ENCODE measurements at regions not wholly inside any gene's neighbourhood (a gene's known extent, or its start where the extent isn't known, plus 50 kb on each side); places are given as distances from the start of the nearest gene placed in this dataset.

DNA sequence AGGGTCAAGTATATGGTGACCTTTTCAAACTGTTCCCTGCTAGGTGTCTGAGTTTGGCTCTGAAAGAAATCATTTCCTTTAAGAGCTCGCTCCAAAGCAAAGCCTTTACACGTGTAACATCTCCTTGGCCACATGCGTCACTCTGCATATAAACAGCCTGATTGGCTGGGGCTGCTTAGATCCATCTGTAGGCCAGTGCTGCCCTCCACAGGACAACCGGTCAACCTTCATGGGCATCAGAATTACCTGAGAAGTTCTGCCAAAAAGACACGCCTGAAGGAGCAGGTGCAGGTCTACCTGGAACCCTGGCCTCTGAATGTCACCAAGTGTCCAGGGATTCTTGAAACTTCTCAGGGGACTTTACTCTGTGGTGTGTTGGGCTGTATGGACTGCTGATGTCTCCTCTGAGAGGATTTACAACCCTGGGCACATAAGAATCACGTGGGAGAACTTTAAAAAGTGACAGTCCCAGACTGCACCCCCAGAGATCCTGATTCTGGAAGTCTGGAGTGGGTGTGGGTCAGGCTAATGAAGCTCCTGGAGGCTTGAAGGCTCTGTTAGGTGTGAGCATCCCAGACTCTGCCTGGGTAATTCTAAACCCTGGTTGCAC is 497.6 kb downstream of the GADD45G start:
- intact Hi-C loops (cut with DNase I), result loop anchor here (5.0 kb wide), 1 partner anchor 505 kb away; no protein-coding TSS in a partner anchor
- Histone ChIP-seq H3K27me3 (ENCODE audit: low read depth) (no peaks in the 10 kb centered on the region), H3K4me3 (no peak overlapping the region), H3K9me3 (no peaks in the 10 kb centered on the region), H3K4me1 (peaks cover 18% of the 10 kb centered on the region), H3K27ac (no peak overlapping the region), H3K36me3 (no peaks in the 10 kb centered on the region)
- TF ChIP-seq, protein P1, sequence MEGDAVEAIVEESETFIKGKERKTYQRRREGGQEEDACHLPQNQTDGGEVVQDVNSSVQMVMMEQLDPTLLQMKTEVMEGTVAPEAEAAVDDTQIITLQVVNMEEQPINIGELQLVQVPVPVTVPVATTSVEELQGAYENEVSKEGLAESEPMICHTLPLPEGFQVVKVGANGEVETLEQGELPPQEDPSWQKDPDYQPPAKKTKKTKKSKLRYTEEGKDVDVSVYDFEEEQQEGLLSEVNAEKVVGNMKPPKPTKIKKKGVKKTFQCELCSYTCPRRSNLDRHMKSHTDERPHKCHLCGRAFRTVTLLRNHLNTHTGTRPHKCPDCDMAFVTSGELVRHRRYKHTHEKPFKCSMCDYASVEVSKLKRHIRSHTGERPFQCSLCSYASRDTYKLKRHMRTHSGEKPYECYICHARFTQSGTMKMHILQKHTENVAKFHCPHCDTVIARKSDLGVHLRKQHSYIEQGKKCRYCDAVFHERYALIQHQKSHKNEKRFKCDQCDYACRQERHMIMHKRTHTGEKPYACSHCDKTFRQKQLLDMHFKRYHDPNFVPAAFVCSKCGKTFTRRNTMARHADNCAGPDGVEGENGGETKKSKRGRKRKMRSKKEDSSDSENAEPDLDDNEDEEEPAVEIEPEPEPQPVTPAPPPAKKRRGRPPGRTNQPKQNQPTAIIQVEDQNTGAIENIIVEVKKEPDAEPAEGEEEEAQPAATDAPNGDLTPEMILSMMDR (IDR thresholded peaks at IDR 0.05), result peak; percentile 88
- ATAC-seq (peak; percentile 96 to 97), DNase-seq (peak; percentile 88)

DNA sequence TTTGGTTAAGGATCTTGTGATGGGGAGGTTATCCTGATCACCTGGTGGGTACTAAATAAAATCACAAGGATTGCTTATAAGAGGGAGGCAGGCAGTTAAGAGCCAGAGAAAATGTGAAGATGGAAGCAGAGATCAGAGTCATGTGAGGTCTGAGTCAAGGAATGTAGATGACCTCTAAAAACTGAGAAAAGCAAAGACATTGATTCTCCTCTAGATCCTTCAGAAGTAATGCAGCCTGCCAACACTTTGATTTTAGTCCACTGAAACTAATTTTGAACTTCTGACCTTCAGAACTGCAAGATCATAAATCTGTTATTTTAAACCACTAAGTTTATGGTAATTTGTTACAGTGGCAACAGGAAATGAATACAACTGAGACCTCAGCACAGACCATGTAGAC is 499.0 kb downstream of the GADD45G start:
- no peak for ATAC-seq

DNA sequence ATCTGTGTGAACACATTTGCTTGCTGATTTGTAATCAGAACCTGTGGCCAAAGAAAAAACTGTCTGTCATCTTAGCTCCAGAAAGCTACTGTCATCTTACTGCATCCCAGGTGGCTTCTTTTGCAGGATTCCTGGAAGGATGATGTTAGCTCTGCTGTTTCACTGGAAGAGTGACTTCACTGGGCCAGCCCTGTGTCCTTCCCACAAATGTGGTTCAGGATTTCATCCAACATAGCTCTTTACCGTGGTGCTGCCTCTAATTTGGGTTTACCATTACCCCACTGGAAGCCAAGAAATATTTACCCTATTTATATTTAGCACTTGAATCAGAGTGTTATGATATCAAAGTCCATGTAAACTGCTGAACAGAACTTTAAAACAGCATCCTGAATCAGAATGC is 501.0 kb downstream of the GADD45G start:
- TF ChIP-seq, protein P1 (IDR thresholded peaks at IDR 0.05), result no peak
- intact Hi-C loops (cut with DNase I), result no loop called here
- ATAC-seq, result no peak
- no peaks in the 10 kb centered on the region for H3K27me3 ChIP-seq (ENCODE audit: low read depth)
- H3K9me3 ChIP-seq, result no peaks in the 10 kb centered on the region
- DNase-seq, result no peak
- no peaks in the 10 kb centered on the region for H3K36me3 ChIP-seq
- no peak overlapping the region for H3K27ac ChIP-seq
- peaks cover 29% of the 10 kb centered on the region for H3K4me1 ChIP-seq
- no peak overlapping the region for H3K4me3 ChIP-seq

More for the DNA sequence above, 499.0 kb downstream of the GADD45G start:
- H3K4me3 ChIP-seq, result no peak overlapping the region
- intact Hi-C loops (cut with DNase I), result loop anchor here (5.0 kb wide), 1 partner anchor 506 kb away; no protein-coding TSS in a partner anchor
- TF ChIP-seq, protein P1 (IDR thresholded peaks at IDR 0.05), result no peak
- no peaks in the 10 kb centered on the region for H3K36me3 ChIP-seq
- H3K27me3 ChIP-seq (ENCODE audit: low read depth), result no peaks in the 10 kb centered on the region
- no peak for DNase-seq
- H3K27ac ChIP-seq, result no peak overlapping the region
- peaks cover 29% of the 10 kb centered on the region for H3K4me1 ChIP-seq
- H3K9me3 ChIP-seq, result no peaks in the 10 kb centered on the region

DNA sequence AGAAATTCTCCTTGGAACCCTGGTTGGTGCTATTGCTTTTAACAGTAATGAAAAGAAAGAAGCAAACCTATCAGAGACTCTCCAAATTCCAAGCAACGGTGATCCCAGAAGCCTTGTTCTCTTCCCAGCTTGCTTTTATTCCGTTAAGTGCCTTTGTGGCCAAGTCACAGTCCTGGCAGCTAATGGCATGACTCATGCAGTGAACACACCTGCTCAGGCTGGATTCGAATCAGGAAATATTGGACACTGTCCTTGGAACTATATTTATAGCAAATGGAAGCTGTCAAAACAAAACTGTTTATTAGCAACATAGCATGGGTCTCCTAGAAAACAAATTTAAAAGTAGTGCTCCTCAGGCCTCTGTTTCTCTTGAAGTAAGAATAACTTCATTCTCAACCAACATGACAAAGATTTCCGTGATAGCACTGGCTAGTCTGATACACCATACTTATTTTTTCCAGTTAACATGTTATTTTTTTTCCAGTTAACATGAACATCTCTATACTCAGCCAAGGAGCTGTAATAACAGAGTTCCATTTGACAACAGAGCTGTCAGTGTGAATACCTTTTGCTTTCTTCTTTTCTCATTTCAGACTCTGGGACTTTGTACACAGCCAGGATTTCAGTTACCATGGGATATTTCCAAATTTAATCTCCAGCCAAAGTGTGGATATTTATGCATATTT is 502.4 kb downstream of the GADD45G start:
- DNase-seq, result no peak
- Histone ChIP-seq H3K27ac (no peak overlapping the region), H3K9me3 (no peaks in the 10 kb centered on the region), H3K27me3 (ENCODE audit: low read depth) (no peaks in the 10 kb centered on the region), H3K36me3 (no peaks in the 10 kb centered on the region), H3K4me1 (peaks cover 26% of the 10 kb centered on the region), H3K4me3 (no peak overlapping the region)
- intact Hi-C loops (cut with DNase I), result no loop called here
- ATAC-seq, result peak; percentile 66 to 81
- TF ChIP-seq, protein P1 (IDR thresholded peaks at IDR 0.05), result no peak

DNA sequence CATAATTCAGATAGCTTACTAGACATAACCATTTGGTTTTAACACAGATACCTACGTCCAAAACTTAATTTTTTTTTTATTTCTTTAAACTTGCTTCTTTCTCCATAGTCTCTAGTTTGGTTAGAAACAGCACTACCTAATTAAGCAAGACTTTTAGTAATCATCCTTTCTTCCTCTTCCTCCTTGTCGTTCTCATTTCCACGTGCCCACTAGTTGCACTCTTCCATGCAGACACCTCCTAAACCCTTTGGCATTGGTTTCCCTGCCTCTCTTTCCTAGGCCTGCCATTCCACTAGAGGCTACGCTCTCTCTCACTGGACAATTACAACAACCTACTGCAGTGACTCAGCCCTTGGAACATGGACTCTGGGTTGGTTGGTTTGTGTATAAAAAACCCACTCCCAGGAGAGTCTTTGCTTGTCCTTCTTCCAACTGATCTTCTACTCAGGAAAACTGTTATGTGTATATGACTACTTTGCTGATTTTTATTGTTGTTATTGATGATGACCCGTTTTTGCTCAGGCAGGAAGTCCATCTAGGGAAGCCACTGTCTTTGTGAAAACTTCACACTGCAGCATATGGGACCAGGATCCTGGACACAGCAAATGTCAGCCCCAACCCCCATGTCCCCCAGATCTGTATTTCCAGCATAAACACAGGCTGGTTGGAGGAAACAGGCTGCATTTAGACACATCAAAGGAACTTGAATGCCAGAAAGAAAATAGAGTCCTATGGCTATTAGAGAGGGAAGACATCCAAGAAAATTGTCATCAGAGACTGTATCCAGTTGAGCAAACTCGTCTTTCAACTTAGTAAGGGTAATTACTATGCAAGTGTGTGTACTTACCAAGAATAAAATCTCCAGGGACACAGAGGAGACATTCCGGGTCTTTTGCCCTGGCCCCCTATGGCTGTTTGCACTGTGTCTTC is 503.2 kb downstream of the GADD45G start:
- peak; percentile 24 to 42 for ATAC-seq

More for the DNA sequence above, 503.2 kb downstream of the GADD45G start:
- H3K4me1 ChIP-seq, result peaks cover 22% of the 10 kb centered on the region
- no peak for DNase-seq
- no peak overlapping the region for H3K27ac ChIP-seq
- TF ChIP-seq, protein P1 (IDR thresholded peaks at IDR 0.05), result no peak
- H3K9me3 ChIP-seq, result no peaks in the 10 kb centered on the region
- no peak overlapping the region for H3K4me3 ChIP-seq
- H3K27me3 ChIP-seq (ENCODE audit: low read depth), result no peaks in the 10 kb centered on the region
- intact Hi-C loops (cut with DNase I), result no loop called here
- no peaks in the 10 kb centered on the region for H3K36me3 ChIP-seq

Data from lower lobe of right lung (tissue), 2 donors.